PFSK-1 (cell line): ENCODE measurements at regions not wholly inside any gene's neighbourhood (a gene's known extent, or its start where the extent isn't known, plus 50 kb on each side); places are given as distances from the start of the nearest gene placed in this dataset.

Experiments
- FOXP2 ChIP-seq: optimal IDR thresholded peaks from 2 replicates; pipeline ENCODE3; 2011; ENCODE audit warnings: borderline replicate concordance, control low read depth, inconsistent platforms; ENCODE audit not compliant: insufficient read depth; ENCODE audit errors: extremely low read length, extremely low read depth
- POLR2AphosphoS5 ChIP-seq: IDR thresholded peaks from 2 replicates; pipeline ENCODE4 v1.6.1; 2012; ENCODE audit warnings: low read depth, mild to moderate bottlenecking, control low read depth, low read length, moderate library complexity
- REST ChIP-seq, 2 experiments: IDR thresholded peaks; 2 replicates each; pipeline versions ENCODE4 v1.6.1 to v1.8.0; 2011 to 2012; ENCODE audit warnings: low read depth in 2 of 2, low read length in 2 of 2, control low read depth in 1 of 2, inconsistent platforms in 1 of 2, mild to moderate bottlenecking in 1 of 2, moderate library complexity in 1 of 2; ENCODE audit not compliant: insufficient read depth in 1 of 2
- TAF1 ChIP-seq: IDR thresholded peaks from 2 replicates; pipeline ENCODE4 v1.6.1; 2012; ENCODE audit warnings: low read length, control low read depth, borderline replicate concordance; ENCODE audit not compliant: insufficient read depth

DNA sequence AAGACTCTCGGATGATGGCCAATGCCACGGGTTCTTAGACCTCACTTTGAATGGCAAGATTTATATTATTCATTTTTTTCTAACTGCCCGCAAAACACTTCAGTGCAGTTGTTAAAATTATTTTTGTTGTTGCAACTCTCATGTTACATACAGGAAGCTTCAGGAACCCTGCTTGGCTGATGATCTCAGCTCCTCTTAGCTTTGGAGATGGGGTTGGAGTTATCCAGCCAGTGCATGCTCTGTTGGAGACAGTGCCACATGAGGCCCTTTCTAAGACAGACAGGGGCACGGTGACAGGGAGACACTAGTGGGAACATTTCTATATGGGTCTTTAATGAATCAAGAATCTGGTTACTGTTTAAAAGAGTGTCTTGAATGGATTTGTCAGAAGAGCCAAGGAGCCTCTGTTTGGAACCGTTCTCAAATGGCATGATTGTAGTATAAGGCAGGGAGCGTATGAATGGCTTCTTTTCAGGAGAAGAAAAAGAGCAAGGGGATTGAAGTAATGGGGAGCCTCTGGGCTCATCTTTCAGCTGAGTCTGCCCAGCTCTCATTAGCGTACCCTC is 61.9 kb upstream of the ENPP6 start:
- TF ChIP-seq REST (IDR thresholded peaks at IDR 0.05; ENCODE audit: insufficient read depth in 1 of 2, low read depth in 2 of 2, low read length in 2 of 2) = no peak
- no peak for TF ChIP-seq POLR2AphosphoS5
- no peak for TF ChIP-seq FOXP2
- TF ChIP-seq TAF1 = no peak
